Activated naive CD4-positive, alpha-beta T cell treated with anti-CD3 and anti-CD28 coated beads, Interleukin-2, amount 50 U/mL, for 24 hours (primary cell): ENCODE measurements at regions not wholly inside any gene's neighbourhood (a gene's known extent, or its start where the extent isn't known, plus 50 kb on each side); places are given as distances from the start of the nearest gene placed in this dataset.
"Not testable (repeated sequence)": the region's sequence is repeated elsewhere in the genome, so short reads cannot be mapped to it uniquely, and the experiment has no call there.

Experiments
- H3K27ac Mint-ChIP-seq: one replicate; pipeline ENCODE4 v1.8.0; 2021; ENCODE audit warnings: mild to moderate bottlenecking, mixed read lengths
- H3K27me3 Mint-ChIP-seq: one replicate; pipeline ENCODE4 v1.8.0; 2021; ENCODE audit warnings: mixed read lengths
- H3K36me3 Mint-ChIP-seq: one replicate; pipeline ENCODE4 v1.8.0; 2021; ENCODE audit warnings: mixed read lengths
- H3K4me1 Mint-ChIP-seq: one replicate; pipeline ENCODE4 v1.8.0; 2021; ENCODE audit warnings: mixed read lengths
- H3K4me3 Mint-ChIP-seq: one replicate; pipeline ENCODE4 v1.8.0; 2021; ENCODE audit warnings: mild to moderate bottlenecking, mixed read lengths
- H3K9me3 Mint-ChIP-seq: one replicate; pipeline ENCODE4 v1.8.0; 2021; ENCODE audit warnings: mixed read lengths

DNA sequence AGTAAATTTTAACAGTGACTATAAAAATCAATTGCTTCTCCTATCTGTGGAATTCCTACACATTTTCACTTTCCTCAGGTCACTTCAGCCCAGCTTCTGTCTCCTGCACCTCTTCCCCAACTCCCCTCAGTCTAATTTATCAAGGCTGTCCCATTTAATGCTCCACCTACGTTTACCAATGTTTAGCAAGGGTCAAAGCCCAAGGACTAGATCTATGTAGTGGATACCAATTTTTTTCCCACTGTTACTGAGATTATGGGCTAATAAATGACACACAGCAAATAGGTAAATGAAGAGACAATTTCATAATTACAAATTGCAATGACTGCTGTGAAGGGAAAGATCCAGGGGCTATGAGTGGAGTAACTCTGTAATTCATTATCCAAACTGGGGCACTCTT lies 211.5 kb upstream of the RPS23 start:
- no peaks in the 10 kb centered on the region for H3K36me3 Mint-ChIP-seq
- no peaks in the 10 kb centered on the region for H3K4me1 Mint-ChIP-seq
- no peaks in the 10 kb centered on the region for H3K9me3 Mint-ChIP-seq
- no peak overlapping the region for H3K4me3 Mint-ChIP-seq
- no peaks in the 10 kb centered on the region for H3K27me3 Mint-ChIP-seq
- H3K27ac Mint-ChIP-seq, result no peak overlapping the region

- Mint-ChIP-seq H3K9me3 (no peaks in the 10 kb centered on the region), H3K27me3 (no peaks in the 10 kb centered on the region), H3K27ac (no peak overlapping the region), H3K4me1 (no peaks in the 10 kb centered on the region), H3K36me3 (no peaks in the 10 kb centered on the region), H3K4me3 (no peak overlapping the region)
Observed at GRCh38 chr5:82487131-82487530, 209.0 kb upstream of the RPS23 start.

DNA sequence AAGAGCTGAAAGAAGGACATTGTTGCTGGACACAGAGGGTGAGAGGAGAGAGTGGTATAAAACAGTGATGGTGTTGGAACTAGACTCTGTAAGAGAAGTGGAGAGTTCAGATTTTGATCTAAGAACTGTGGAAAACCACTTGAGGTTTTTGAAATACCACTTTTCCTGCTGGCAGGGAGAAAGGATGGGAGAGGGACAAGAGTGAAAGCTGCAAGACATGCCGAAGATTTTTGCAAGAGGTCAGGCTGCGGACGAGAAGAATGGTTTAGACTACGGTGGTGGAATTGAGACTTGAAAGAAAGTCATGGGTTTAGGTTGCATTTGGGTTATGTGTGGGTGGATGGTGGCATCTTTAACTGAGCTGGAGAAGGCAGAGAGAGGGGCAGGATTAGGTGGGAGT lies 202.2 kb upstream of the RPS23 start:
- Mint-ChIP-seq H3K9me3 (no peaks in the 10 kb centered on the region), H3K36me3 (no peaks in the 10 kb centered on the region), H3K4me3 (no peak overlapping the region), H3K27ac (no peak overlapping the region), H3K4me1 (no peaks in the 10 kb centered on the region), H3K27me3 (peaks cover 11% of the 10 kb centered on the region)

DNA sequence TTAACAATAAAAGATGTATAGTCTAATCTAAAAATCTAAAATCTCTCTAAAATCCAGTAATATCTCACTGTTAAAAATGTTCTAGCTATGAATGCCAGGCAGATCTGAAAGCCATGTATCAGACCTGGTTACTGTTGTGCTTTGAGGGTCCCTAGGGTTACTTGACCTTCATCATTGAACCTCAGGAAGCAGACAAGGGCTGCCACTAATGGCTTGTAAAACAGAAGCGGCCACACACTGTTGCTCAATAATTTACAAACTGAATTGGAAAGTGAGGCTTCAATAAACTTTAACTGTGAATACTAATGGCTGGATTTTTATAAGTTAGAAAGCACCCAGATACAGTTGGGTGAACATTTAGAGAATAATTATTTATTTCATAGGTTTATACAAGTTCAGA lies 198.0 kb upstream of the RPS23 start:
- no peaks in the 10 kb centered on the region for H3K9me3 Mint-ChIP-seq
- H3K36me3 Mint-ChIP-seq, result no peaks in the 10 kb centered on the region
- H3K4me1 Mint-ChIP-seq, result no peaks in the 10 kb centered on the region
- no peak overlapping the region for H3K4me3 Mint-ChIP-seq
- no peak overlapping the region for H3K27ac Mint-ChIP-seq
- peaks cover 14% of the 10 kb centered on the region for H3K27me3 Mint-ChIP-seq

DNA sequence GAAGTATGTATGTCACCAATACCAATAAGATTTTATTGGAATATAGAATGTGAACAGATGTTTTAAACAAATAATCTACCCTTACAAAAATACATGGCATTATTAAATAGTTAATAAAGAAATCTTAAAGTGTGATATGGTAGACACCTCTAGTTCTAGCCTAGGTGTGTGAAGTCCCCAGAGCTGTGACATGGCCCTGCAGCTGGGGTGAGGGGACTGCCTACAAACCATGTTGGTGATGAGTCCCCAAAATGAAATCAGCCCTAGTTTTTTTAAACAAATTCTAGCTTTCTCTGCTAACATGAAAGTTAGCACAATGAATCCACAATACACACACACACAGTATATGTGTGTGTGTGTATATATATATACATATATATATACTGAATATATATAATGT lies 195.1 kb upstream of the RPS23 start:
- H3K9me3 Mint-ChIP-seq, result no peaks in the 10 kb centered on the region
- no peak overlapping the region for H3K27ac Mint-ChIP-seq
- peaks cover 10% of the 10 kb centered on the region for H3K27me3 Mint-ChIP-seq
- no peaks in the 10 kb centered on the region for H3K4me1 Mint-ChIP-seq
- no peak overlapping the region for H3K4me3 Mint-ChIP-seq
- H3K36me3 Mint-ChIP-seq, result no peaks in the 10 kb centered on the region

GRCh38 chr5:82470185-82470994 lies 192.2 kb upstream of the RPS23 start:
- no peaks in the 10 kb centered on the region for H3K36me3 Mint-ChIP-seq
- peaks cover 3% of the 10 kb centered on the region for H3K27me3 Mint-ChIP-seq
- no peaks in the 10 kb centered on the region for H3K4me1 Mint-ChIP-seq
- H3K9me3 Mint-ChIP-seq, result no peaks in the 10 kb centered on the region
- no peak overlapping the region for H3K4me3 Mint-ChIP-seq
- no peak overlapping the region for H3K27ac Mint-ChIP-seq

DNA sequence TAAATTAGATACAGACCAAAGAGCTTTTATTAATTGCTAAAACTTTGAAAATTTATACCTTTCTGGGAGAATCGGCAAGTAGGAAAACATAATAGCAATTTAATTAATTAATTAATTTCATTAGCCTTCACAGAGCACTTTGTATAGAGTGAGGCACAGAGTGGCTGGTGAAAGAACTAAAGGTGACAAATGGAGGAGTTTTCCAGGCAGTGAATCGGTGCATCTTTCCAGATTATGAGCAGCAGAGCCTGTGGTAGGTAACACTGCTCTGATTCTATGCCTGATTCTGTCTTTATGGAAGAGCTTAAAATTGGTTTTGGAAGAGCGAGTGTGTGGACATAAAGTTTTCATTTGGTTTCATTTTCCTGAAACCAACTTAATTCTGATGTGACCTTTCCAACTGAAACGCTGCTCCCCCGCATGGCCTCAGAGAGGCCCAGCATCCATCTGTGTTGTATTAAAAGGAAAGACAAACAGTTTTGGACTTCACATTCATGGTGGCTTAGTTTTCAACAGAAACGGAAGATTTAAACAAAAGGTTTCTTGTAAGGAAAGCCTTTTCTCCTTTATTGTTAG lies 188.9 kb upstream of the RPS23 start:
- Mint-ChIP-seq H3K27me3 (peaks cover 2% of the 10 kb centered on the region), H3K27ac (no peak overlapping the region), H3K36me3 (no peaks in the 10 kb centered on the region), H3K4me3 (no peak overlapping the region), H3K9me3 (no peaks in the 10 kb centered on the region), H3K4me1 (no peaks in the 10 kb centered on the region)

DNA sequence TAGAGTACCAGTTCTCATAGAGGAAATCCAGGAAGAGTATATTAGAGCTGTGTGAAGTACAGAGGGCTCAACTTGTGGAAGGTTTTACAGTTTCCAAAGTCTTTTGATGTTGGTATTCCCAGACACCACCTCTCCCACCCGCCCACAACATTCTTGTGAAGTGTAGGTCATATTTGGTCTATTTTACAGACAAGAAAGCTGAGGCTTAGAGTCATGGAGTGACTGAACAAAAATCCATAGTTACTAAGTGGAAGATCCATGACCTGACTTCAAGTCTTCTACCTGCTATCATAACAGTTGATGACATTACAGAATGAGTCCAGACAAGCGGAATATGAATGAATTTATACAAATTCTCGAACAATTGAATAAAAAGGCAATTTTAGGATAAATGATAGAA lies 187.1 kb upstream of the RPS23 start:
- no peak overlapping the region for H3K27ac Mint-ChIP-seq

GRCh38 chr5:82459626-82460025 lies 181.5 kb upstream of the RPS23 start:
- Mint-ChIP-seq H3K4me1 (no peaks in the 10 kb centered on the region), H3K27me3 (peaks cover 6% of the 10 kb centered on the region), H3K9me3 (no peaks in the 10 kb centered on the region), H3K27ac (no peak overlapping the region), H3K4me3 (no peak overlapping the region), H3K36me3 (no peaks in the 10 kb centered on the region)

More for the DNA sequence above, 187.1 kb upstream of the RPS23 start:
- Mint-ChIP-seq H3K36me3 (no peaks in the 10 kb centered on the region), H3K9me3 (no peaks in the 10 kb centered on the region), H3K4me3 (no peak overlapping the region), H3K27me3 (no peaks in the 10 kb centered on the region), H3K4me1 (no peaks in the 10 kb centered on the region)

GRCh38 chr5:82455317-82455716 lies 177.2 kb upstream of the RPS23 start:
- not testable (repeated sequence) for H3K9me3 Mint-ChIP-seq, H3K4me1 Mint-ChIP-seq, H3K27ac Mint-ChIP-seq, H3K4me3 Mint-ChIP-seq, H3K36me3 Mint-ChIP-seq, H3K27me3 Mint-ChIP-seq

- no peak overlapping the region for H3K27ac Mint-ChIP-seq
- H3K4me3 Mint-ChIP-seq, result no peak overlapping the region
- H3K27me3 Mint-ChIP-seq, result peaks cover 3% of the 10 kb centered on the region
- H3K36me3 Mint-ChIP-seq, result no peaks in the 10 kb centered on the region
- no peaks in the 10 kb centered on the region for H3K9me3 Mint-ChIP-seq
- H3K4me1 Mint-ChIP-seq, result no peaks in the 10 kb centered on the region
Observed at GRCh38 chr5:82448374-82448773, 170.2 kb upstream of the RPS23 start.

DNA sequence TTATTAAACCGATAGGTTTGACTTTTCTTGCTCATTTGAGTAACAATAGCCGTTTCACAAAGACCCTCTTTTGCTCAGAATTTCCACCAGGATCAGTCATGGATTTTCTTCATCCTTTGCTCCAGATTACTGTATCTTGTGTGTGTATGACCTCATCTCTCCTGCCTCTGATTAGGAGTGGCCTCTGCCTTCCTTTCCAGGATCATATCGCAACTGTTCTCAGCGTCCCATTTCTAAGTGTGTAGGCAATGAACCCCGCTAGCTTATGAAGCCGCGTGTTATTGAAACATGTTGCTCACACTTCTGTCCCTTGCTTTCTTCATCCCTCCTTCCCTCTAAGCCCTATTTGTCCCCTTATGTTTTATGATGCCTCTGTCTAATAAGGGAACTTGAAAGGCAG lies 169.8 kb upstream of the RPS23 start:
- no peak overlapping the region for H3K27ac Mint-ChIP-seq
- no peak overlapping the region for H3K4me3 Mint-ChIP-seq
- peaks cover 3% of the 10 kb centered on the region for H3K27me3 Mint-ChIP-seq
- no peaks in the 10 kb centered on the region for H3K9me3 Mint-ChIP-seq
- no peaks in the 10 kb centered on the region for H3K36me3 Mint-ChIP-seq
- H3K4me1 Mint-ChIP-seq, result no peaks in the 10 kb centered on the region

- no peak overlapping the region for H3K27ac Mint-ChIP-seq
Observed at GRCh38 chr5:82446809-82447208, 168.7 kb upstream of the RPS23 start.

GRCh38 chr5:82445726-82446335 lies 167.7 kb upstream of the RPS23 start:
- Mint-ChIP-seq H3K4me3 (no peak overlapping the region), H3K9me3 (no peaks in the 10 kb centered on the region), H3K4me1 (no peaks in the 10 kb centered on the region), H3K27ac (no peak overlapping the region), H3K27me3 (peaks cover 3% of the 10 kb centered on the region), H3K36me3 (no peaks in the 10 kb centered on the region)

More at GRCh38 chr5:82446809-82447208, 168.7 kb upstream of the RPS23 start:
- Mint-ChIP-seq H3K9me3 (no peaks in the 10 kb centered on the region), H3K27me3 (peaks cover 3% of the 10 kb centered on the region), H3K4me1 (no peaks in the 10 kb centered on the region), H3K4me3 (no peak overlapping the region), H3K36me3 (no peaks in the 10 kb centered on the region)

DNA sequence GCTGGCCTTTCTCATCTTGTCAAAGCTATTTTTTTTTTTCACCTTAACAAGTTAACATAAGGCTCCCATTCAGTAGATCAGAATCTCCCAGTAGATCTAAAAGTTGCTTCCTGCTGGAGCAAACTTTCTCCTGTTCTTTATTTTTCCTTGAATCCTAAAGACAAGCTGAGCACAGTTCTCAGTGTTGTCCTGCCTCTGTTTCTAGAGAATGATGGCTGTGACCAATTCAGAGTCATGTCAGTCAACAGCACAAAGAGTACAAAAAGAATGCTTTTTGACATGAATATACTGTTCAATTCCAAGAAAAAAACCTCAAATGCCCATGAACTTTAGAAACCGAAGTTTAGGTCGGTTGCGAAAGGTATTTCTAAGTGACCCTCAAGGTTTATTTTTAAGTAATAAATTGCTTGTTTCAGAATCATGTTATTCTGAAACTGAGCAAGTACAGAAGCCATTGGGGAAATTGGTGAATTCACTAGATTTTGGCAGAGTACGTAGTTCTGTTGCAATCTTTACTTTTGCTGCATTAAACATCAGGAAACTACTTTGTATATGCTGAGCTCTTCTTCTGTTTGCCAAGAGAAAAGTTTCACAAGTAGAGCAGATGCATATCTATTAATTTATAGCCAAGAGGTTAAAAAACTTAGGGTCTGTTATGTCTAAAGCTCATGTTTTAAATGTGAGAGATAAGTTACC lies 161.7 kb upstream of the RPS23 start:
- Mint-ChIP-seq H3K4me1 (no peaks in the 10 kb centered on the region), H3K9me3 (no peaks in the 10 kb centered on the region), H3K27me3 (peaks cover 10% of the 10 kb centered on the region), H3K4me3 (no peak overlapping the region), H3K27ac (no peak overlapping the region), H3K36me3 (no peaks in the 10 kb centered on the region)

DNA sequence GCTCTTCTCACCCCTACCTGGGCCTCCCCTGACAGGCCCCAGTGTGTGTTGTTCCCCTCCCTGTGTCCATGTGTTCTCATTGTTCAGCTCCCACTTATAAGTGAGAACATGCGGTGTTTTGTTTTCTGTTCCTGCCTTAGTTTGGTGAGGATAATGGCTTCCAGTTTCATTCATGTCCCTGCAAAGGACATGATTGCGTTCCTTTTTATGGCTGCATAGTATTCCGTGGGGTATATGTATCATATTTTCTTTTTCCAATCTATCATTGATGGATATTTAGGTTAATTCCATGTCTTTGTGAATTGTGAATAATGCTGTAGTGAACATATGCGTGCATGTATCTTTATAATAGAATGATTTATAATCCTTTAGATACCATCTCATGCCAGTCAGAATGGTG lies 159.4 kb upstream of the RPS23 start:
- not testable (repeated sequence) for H3K27me3 Mint-ChIP-seq, H3K27ac Mint-ChIP-seq, H3K4me1 Mint-ChIP-seq, H3K4me3 Mint-ChIP-seq, H3K36me3 Mint-ChIP-seq, H3K9me3 Mint-ChIP-seq
